ENCODE measurements at regions not wholly inside any gene's neighbourhood (a gene's known extent, or its start where the extent isn't known, plus 50 kb on each side); places are given as distances from the start of the nearest gene placed in this dataset.

- Mint-ChIP-seq H3K27ac (no peak overlapping the region), H3K36me3 (no peaks in the 10 kb centered on the region), H3K9me3 (peaks cover 0 to 5% of the 10 kb centered on the region in 2 donors)
- DNase-seq (ENCODE audit: low spot score in 2 of 2), result no peak
- ATAC-seq, result no peak
Measured at GRCh38 chr6:153575528-153575927, 444.4 kb upstream of the RGS17 start.

- DNase-seq (ENCODE audit: low spot score in 2 of 2), result no peak
- no peak overlapping the region for H3K27ac Mint-ChIP-seq
- no peaks in the 10 kb centered on the region for H3K9me3 Mint-ChIP-seq
- no peaks in the 10 kb centered on the region for H3K36me3 Mint-ChIP-seq
- no peak for ATAC-seq
Measured at GRCh38 chr6:153574231-153574630, 443.1 kb upstream of the RGS17 start.

GRCh38 chr6:153572371-153572770, 441.3 kb upstream of the RGS17 start:
- ATAC-seq (no peak), DNase-seq (ENCODE audit: low spot score in 2 of 2) (no peak)
- Mint-ChIP-seq H3K36me3 (no peaks in the 10 kb centered on the region), H3K9me3 (no peaks in the 10 kb centered on the region), H3K27ac (no peak overlapping the region)

- DNase-seq (ENCODE audit: low spot score in 2 of 2), result no peak
- Mint-ChIP-seq H3K36me3 (no peaks in the 10 kb centered on the region), H3K9me3 (no peaks in the 10 kb centered on the region), H3K27ac (no peak overlapping the region)
- ATAC-seq, result no peak
Measured at GRCh38 chr6:153568628-153569027, 437.5 kb upstream of the RGS17 start.

GRCh38 chr6:153564803-153565202, 433.7 kb upstream of the RGS17 start:
- DNase-seq (ENCODE audit: low spot score in 2 of 2) (no peak), ATAC-seq (no peak)
- no peaks in the 10 kb centered on the region for H3K36me3 Mint-ChIP-seq
- no peaks in the 10 kb centered on the region for H3K9me3 Mint-ChIP-seq
- no peak overlapping the region for H3K27ac Mint-ChIP-seq

- Mint-ChIP-seq H3K27ac (no peak overlapping the region), H3K36me3 (no peaks in the 10 kb centered on the region), H3K9me3 (no peaks in the 10 kb centered on the region)
- no peak for DNase-seq (ENCODE audit: low spot score in 2 of 2)
- no peak for ATAC-seq
Measured at GRCh38 chr6:153563001-153563400, 431.9 kb upstream of the RGS17 start.

GRCh38 chr6:153553627-153554026, 422.5 kb upstream of the RGS17 start:
- H3K27ac Mint-ChIP-seq, result no peak overlapping the region
- H3K9me3 Mint-ChIP-seq, result no peaks in the 10 kb centered on the region
- H3K36me3 Mint-ChIP-seq, result no peaks in the 10 kb centered on the region
- DNase-seq (ENCODE audit: low spot score in 2 of 2) (no peak), ATAC-seq (no peak)

GRCh38 chr6:153539602-153540001, 408.5 kb upstream of the RGS17 start:
- no peak for ATAC-seq
- no peak for DNase-seq (ENCODE audit: low spot score in 2 of 2)
- Mint-ChIP-seq H3K9me3 (peaks cover 5 to 14% of the 10 kb centered on the region in 2 donors), H3K27ac (no peak overlapping the region), H3K36me3 (no peaks in the 10 kb centered on the region)

GRCh38 chr6:153538491-153538890, 407.4 kb upstream of the RGS17 start:
- no peak for ATAC-seq
- Mint-ChIP-seq H3K9me3 (peaks cover 0 to 5% of the 10 kb centered on the region in 2 donors), H3K27ac (no peak overlapping the region), H3K36me3 (no peaks in the 10 kb centered on the region)
- no peak for DNase-seq (ENCODE audit: low spot score in 2 of 2)

- H3K36me3 Mint-ChIP-seq, result no peaks in the 10 kb centered on the region
- H3K27ac Mint-ChIP-seq, result no peak overlapping the region
- no peaks in the 10 kb centered on the region for H3K9me3 Mint-ChIP-seq
- ATAC-seq, result no peak
- DNase-seq (ENCODE audit: low spot score in 2 of 2), result no peak
Measured at GRCh38 chr6:153537422-153537821, 406.3 kb upstream of the RGS17 start.

- Mint-ChIP-seq H3K9me3 (peaks cover 10 to 12% of the 10 kb centered on the region in 2 donors), H3K36me3 (peaks cover 0 to 9% of the 10 kb centered on the region in 2 donors), H3K27ac (no peak overlapping the region)
- ATAC-seq, result no peak
- DNase-seq (ENCODE audit: low spot score in 2 of 2), result no peak
Measured at GRCh38 chr6:153526479-153526878, 395.4 kb upstream of the RGS17 start.

- no peak for DNase-seq (ENCODE audit: low spot score in 2 of 2)
- ATAC-seq, result no peak
- no peak overlapping the region for H3K27ac Mint-ChIP-seq
- H3K9me3 Mint-ChIP-seq, result peaks cover 10 to 12% of the 10 kb centered on the region in 2 donors
- H3K36me3 Mint-ChIP-seq, result peaks cover 0 to 9% of the 10 kb centered on the region in 2 donors
Measured at GRCh38 chr6:153525998-153526397, 394.9 kb upstream of the RGS17 start.

GRCh38 chr6:153523390-153523789, 392.3 kb upstream of the RGS17 start:
- no peak for DNase-seq (ENCODE audit: low spot score in 2 of 2)
- Mint-ChIP-seq H3K27ac (no peak overlapping the region), H3K9me3 (peaks cover 15 to 26% of the 10 kb centered on the region in 2 donors), H3K36me3 (peaks cover 0 to 9% of the 10 kb centered on the region in 2 donors)
- ATAC-seq, result no peak

GRCh38 chr6:153511896-153512496, 380.9 kb upstream of the RGS17 start:
- no peaks in the 10 kb centered on the region for H3K9me3 Mint-ChIP-seq
- DNase-seq (ENCODE audit: low spot score in 2 of 2), result peak in 1 of 2 donors; percentile 18
- ATAC-seq, result peak in 1 of 2 donors; percentile 44
- H3K27ac Mint-ChIP-seq, result no peak overlapping the region
- H3K36me3 Mint-ChIP-seq, result no peaks in the 10 kb centered on the region

- Mint-ChIP-seq H3K9me3 (no peaks in the 10 kb centered on the region), H3K36me3 (no peaks in the 10 kb centered on the region), H3K27ac (no peak overlapping the region)
- DNase-seq (ENCODE audit: low spot score in 2 of 2) (no peak), ATAC-seq (peak in 1 of 2 donors; percentile 41)
Measured at GRCh38 chr6:153503810-153504209, 372.7 kb upstream of the RGS17 start.

GRCh38 chr6:153493501-153493900, 362.4 kb upstream of the RGS17 start:
- no peak overlapping the region for H3K27ac Mint-ChIP-seq
- DNase-seq (ENCODE audit: low spot score in 2 of 2) (no peak), ATAC-seq (no peak)
- no peaks in the 10 kb centered on the region for H3K9me3 Mint-ChIP-seq
- no peaks in the 10 kb centered on the region for H3K36me3 Mint-ChIP-seq

GRCh38 chr6:153489479-153489878, 358.4 kb upstream of the RGS17 start:
- DNase-seq (ENCODE audit: low spot score in 2 of 2), result no peak
- Mint-ChIP-seq H3K9me3 (no peaks in the 10 kb centered on the region), H3K36me3 (no peaks in the 10 kb centered on the region), H3K27ac (no peak overlapping the region)
- ATAC-seq, result no peak

GRCh38 chr6:153488267-153488666, 357.2 kb upstream of the RGS17 start:
- DNase-seq (ENCODE audit: low spot score in 2 of 2) (no peak), ATAC-seq (no peak)
- Mint-ChIP-seq H3K9me3 (no peaks in the 10 kb centered on the region), H3K36me3 (no peaks in the 10 kb centered on the region), H3K27ac (no peak overlapping the region)

- DNase-seq (ENCODE audit: low spot score in 2 of 2) (no peak), ATAC-seq (no peak)
- H3K27ac Mint-ChIP-seq, result no peak overlapping the region
- H3K9me3 Mint-ChIP-seq, result no peaks in the 10 kb centered on the region
- no peaks in the 10 kb centered on the region for H3K36me3 Mint-ChIP-seq
Measured at GRCh38 chr6:153485072-153485471, 354.0 kb upstream of the RGS17 start.
